ENCODE measurements at regions not wholly inside any gene's neighbourhood (a gene's known extent, or its start where the extent isn't known, plus 50 kb on each side); places are given as distances from the start of the nearest gene placed in this dataset.

- DNase-seq = no peak
Measured at GRCh38 chr5:167507463-167508233, 783.8 kb upstream of the WWC1 start.

- no peak for DNase-seq
Measured at GRCh38 chr5:167509076-167509475, 782.4 kb upstream of the WWC1 start.

GRCh38 chr5:167511276-167511675 is 780.2 kb upstream of the WWC1 start:
- no peak for DNase-seq

- DNase-seq = no peak
Measured at GRCh38 chr5:167512111-167512510, 779.3 kb upstream of the WWC1 start.

GRCh38 chr5:167513381-167513780 is 778.1 kb upstream of the WWC1 start:
- no peak for DNase-seq

GRCh38 chr5:167514461-167514860 is 777.0 kb upstream of the WWC1 start:
- no peak for DNase-seq

GRCh38 chr5:167525004-167525403 is 766.4 kb upstream of the WWC1 start:
- no peak for DNase-seq

GRCh38 chr5:167528651-167529050 is 762.8 kb upstream of the WWC1 start:
- no peak for DNase-seq

- no peak for DNase-seq
Measured at GRCh38 chr5:167530548-167530947, 760.9 kb upstream of the WWC1 start.

GRCh38 chr5:167533814-167534795 is 757.3 kb upstream of the WWC1 start:
- DNase-seq = no peak

GRCh38 chr5:167539747-167540146 is 751.7 kb upstream of the WWC1 start:
- no peak for DNase-seq

- DNase-seq = no peak
Measured at GRCh38 chr5:167546270-167546669, 745.2 kb upstream of the WWC1 start.

GRCh38 chr5:167552356-167552755 is 739.1 kb upstream of the WWC1 start:
- no peak for DNase-seq

GRCh38 chr5:167553511-167553910 is 737.9 kb upstream of the WWC1 start:
- DNase-seq = no peak

- no peak for DNase-seq
Measured at GRCh38 chr5:167554564-167555290, 736.7 kb upstream of the WWC1 start.

GRCh38 chr5:167555565-167556166 is 735.8 kb upstream of the WWC1 start:
- no peak for DNase-seq

- DNase-seq = no peak
Measured at GRCh38 chr5:167557359-167557758, 734.1 kb upstream of the WWC1 start.

- no peak for DNase-seq
Measured at GRCh38 chr5:167561796-167562195, 729.6 kb upstream of the WWC1 start.

GRCh38 chr5:167564275-167564674 is 727.2 kb upstream of the WWC1 start:
- DNase-seq = no peak

- DNase-seq = no peak
Measured at GRCh38 chr5:167565189-167565954, 726.1 kb upstream of the WWC1 start.

- no peak for DNase-seq
Measured at GRCh38 chr5:167570431-167570830, 721.0 kb upstream of the WWC1 start.

- peak; percentile 21 for DNase-seq
Measured at GRCh38 chr5:167571824-167572223, 719.6 kb upstream of the WWC1 start.

Data from midbrain (tissue), 1 donor.